ENCODE measurements at regions not wholly inside any gene's neighbourhood (a gene's known extent, or its start where the extent isn't known, plus 50 kb on each side); places are given as distances from the start of the nearest gene placed in this dataset.

- no peak overlapping the region for H3K27ac ChIP-seq
- no peak for DNase-seq
- no peaks in the 10 kb centered on the region for H3K36me3 ChIP-seq
- H3K4me3 ChIP-seq (ENCODE audit: low read depth, low read length): no peak overlapping the region
- peaks cover 51% of the 10 kb centered on the region for H3K27me3 ChIP-seq (ENCODE audit: insufficient read depth, low read depth, severe bottlenecking)
- TF ChIP-seq CTCF (IDR thresholded peaks at IDR 0.05; ENCODE audit: low read depth, low read length): no peak
- H3K9me3 ChIP-seq (ENCODE audit: severe bottlenecking): no peaks in the 10 kb centered on the region
Observed at GRCh38 chr4:178681871-178682270, 1239.6 kb upstream of the AGA start.

- H3K9me3 ChIP-seq (ENCODE audit: severe bottlenecking): no peaks in the 10 kb centered on the region
- no peaks in the 10 kb centered on the region for H3K36me3 ChIP-seq
- H3K4me3 ChIP-seq (ENCODE audit: low read depth, low read length): no peak overlapping the region
- no peak overlapping the region for H3K27ac ChIP-seq
- DNase-seq: no peak
- TF ChIP-seq CTCF (IDR thresholded peaks at IDR 0.05; ENCODE audit: low read depth, low read length): no peak
- H3K27me3 ChIP-seq (ENCODE audit: insufficient read depth, low read depth, severe bottlenecking): peaks cover 52% of the 10 kb centered on the region
Observed at GRCh38 chr4:178689926-178690325, 1247.7 kb upstream of the AGA start.

- TF ChIP-seq CTCF (IDR thresholded peaks at IDR 0.05; ENCODE audit: low read depth, low read length): no peak
Observed at GRCh38 chr4:178693816-178694215, 1251.6 kb upstream of the AGA start.

GRCh38 chr4:178696515-178696914 is 1254.3 kb upstream of the AGA start:
- Histone ChIP-seq H3K27me3 (ENCODE audit: insufficient read depth, low read depth, severe bottlenecking) (peaks cover 51% of the 10 kb centered on the region), H3K27ac (no peak overlapping the region)
- TF ChIP-seq CTCF (IDR thresholded peaks at IDR 0.05; ENCODE audit: low read depth, low read length): no peak

More at GRCh38 chr4:178693816-178694215, 1251.6 kb upstream of the AGA start:
- Histone ChIP-seq H3K27me3 (ENCODE audit: insufficient read depth, low read depth, severe bottlenecking) (peaks cover 53% of the 10 kb centered on the region), H3K36me3 (no peaks in the 10 kb centered on the region), H3K9me3 (ENCODE audit: severe bottlenecking) (no peaks in the 10 kb centered on the region), H3K4me3 (ENCODE audit: low read depth, low read length) (no peak overlapping the region), H3K27ac (no peak overlapping the region)
- no peak for DNase-seq

GRCh38 chr4:178712486-178712885 is 1270.2 kb upstream of the AGA start:
- Histone ChIP-seq H3K27me3 (ENCODE audit: insufficient read depth, low read depth, severe bottlenecking) (peaks cover 50% of the 10 kb centered on the region), H3K4me3 (ENCODE audit: low read depth, low read length) (no peak overlapping the region), H3K27ac (no peak overlapping the region), H3K36me3 (no peaks in the 10 kb centered on the region), H3K9me3 (ENCODE audit: severe bottlenecking) (no peaks in the 10 kb centered on the region)
- TF ChIP-seq CTCF (IDR thresholded peaks at IDR 0.05; ENCODE audit: low read depth, low read length): no peak
- no peak for DNase-seq

More at GRCh38 chr4:178696515-178696914, 1254.3 kb upstream of the AGA start:
- no peak for DNase-seq
- no peak overlapping the region for H3K4me3 ChIP-seq (ENCODE audit: low read depth, low read length)
- H3K36me3 ChIP-seq: no peaks in the 10 kb centered on the region
- H3K9me3 ChIP-seq (ENCODE audit: severe bottlenecking): no peaks in the 10 kb centered on the region

GRCh38 chr4:178738026-178738425 is 1295.8 kb upstream of the AGA start:
- H3K27ac ChIP-seq: no peak overlapping the region
- H3K9me3 ChIP-seq (ENCODE audit: severe bottlenecking): no peaks in the 10 kb centered on the region
- peaks cover 76% of the 10 kb centered on the region for H3K27me3 ChIP-seq (ENCODE audit: insufficient read depth, low read depth, severe bottlenecking)
- no peaks in the 10 kb centered on the region for H3K36me3 ChIP-seq
- no peak for DNase-seq
- no peak for TF ChIP-seq CTCF (IDR thresholded peaks at IDR 0.05; ENCODE audit: low read depth, low read length)
- H3K4me3 ChIP-seq (ENCODE audit: low read depth, low read length): no peak overlapping the region
